ENCODE measurements at regions not wholly inside any gene's neighbourhood (a gene's known extent, or its start where the extent isn't known, plus 50 kb on each side); places are given as distances from the start of the nearest gene placed in this dataset.

GRCh38 chr7:20488850-20489249 lies 126.6 kb upstream of the ABCB5 start:
- TF ChIP-seq CTCF (IDR thresholded peaks at IDR 0.05) = no peak
- no peak for TF ChIP-seq POLR2A (IDR thresholded peaks at IDR 0.05)

Data from esophagus squamous epithelium (tissue), 4 donors.